Right hindlimb (tissue), 1 donor: ENCODE measurements at regions not wholly inside any gene's neighbourhood (a gene's known extent, or its start where the extent isn't known, plus 50 kb on each side); places are given as distances from the start of the nearest gene placed in this dataset.
"Not testable (repeated sequence)": the region's sequence is repeated elsewhere in the genome, so short reads cannot be mapped to it uniquely, and the experiment has no call there.

Source experiments
- DNase-seq: peaks from one replicate; pipeline ENCODE4 v3.0.0-alpha.2; 2018

DNA sequence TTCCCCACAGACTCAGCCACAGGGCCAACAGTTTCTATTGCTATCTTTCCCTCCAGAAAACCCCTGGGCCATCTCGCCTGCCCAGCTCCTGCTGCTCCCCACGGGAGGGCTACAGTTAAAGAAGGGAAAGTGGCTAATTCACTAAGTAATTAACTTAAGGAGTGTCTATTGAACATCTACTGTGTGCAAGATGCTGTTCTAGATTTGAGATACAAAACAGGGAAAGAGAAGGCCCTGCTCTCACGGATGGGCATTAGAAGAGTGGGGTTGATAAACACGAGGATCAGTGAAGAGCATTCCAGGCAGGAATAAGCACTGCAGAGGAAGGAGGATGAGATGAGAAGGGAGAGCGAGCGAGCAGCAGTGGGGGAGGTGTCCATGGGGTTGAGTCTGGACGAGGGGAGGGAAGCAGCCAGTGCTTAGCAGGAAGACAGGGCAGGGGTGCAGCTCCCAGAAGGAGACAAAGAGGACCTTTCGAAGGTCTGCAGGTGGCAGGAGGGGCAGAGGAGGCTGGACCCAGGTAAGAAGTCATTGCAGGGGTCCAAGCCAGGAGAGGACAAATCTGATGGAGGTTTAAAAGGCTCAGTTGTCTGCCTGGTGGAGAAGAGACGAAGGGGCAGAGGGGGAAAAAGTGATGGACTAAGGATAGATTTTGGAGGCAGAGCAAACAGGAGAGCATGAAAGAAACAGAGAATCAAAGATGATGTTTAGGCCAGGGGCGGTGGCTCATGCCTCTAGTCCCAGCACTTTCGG, 64.7 kb downstream of the KLF15 start:
- no peak for DNase-seq

- DNase-seq: no peak
Measured at GRCh38 chr3:126291537-126291936, 65.7 kb downstream of the KLF15 start.

GRCh38 chr3:126291061-126291460, 66.1 kb downstream of the KLF15 start:
- DNase-seq: no peak

GRCh38 chr3:126290325-126290724, 66.9 kb downstream of the KLF15 start:
- no peak for DNase-seq

DNA sequence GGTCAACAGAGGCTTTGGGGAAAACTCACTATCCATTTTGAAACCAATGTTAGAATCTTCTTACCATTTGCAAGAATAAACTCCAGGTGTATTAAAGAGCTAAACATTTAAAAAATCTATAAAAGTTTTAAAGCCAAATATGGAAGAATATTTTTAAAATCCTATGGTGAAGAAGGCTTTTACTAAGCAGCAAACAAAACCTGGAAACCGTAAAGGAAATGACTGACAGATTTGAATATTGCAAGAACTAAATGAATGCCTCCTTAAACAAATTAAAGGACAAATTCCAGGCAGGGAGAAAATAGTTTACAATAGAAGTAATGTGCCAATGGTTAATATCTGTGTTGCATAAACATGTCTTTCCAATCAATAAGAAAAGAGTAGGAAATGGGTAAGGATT, 68.1 kb downstream of the KLF15 start:
- no peak for DNase-seq

- peak; percentile 35 for DNase-seq
Measured at GRCh38 chr3:126288314-126288713, 68.9 kb downstream of the KLF15 start.

DNA sequence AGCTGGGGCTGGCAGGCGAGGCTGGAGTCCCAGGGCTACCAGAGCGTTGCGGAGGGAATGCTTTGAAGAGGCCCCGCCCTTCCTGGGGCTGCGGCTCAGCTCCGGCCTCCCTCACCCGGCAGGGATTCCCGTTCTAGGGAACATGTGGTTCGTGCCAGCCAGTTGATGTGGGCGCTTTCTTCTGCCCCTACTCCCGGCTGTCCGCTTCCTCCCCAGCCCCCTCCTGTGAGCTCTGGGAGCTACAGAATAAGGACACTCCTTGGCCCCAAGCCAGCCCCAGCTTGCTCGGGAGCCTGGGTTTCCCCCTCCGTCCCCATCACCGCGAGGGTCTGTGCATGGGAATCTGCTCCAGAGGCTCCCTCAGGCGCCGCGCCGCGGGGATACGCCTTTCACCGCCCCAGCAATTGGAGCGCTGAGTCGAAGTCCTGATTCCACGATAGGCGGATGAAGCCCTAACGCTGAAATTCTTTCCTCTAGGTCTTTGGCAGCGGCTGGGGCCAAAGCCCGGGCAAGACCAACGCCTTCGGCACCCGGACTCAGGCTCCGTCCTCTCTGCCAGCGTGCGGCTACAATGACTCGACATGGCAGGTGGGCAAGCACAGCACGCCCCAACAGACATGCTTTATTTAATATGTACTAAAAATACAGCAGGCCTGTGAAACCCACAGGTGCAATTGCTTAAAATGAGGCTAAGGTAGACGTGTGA, 69.5 kb downstream of the KLF15 start:
- DNase-seq: peak; percentile 72

- no peak for DNase-seq
Measured at GRCh38 chr3:126287171-126287535, 70.1 kb downstream of the KLF15 start.

GRCh38 chr3:126285369-126285768, 71.8 kb downstream of the KLF15 start:
- no peak for DNase-seq

- DNase-seq: no peak
Measured at GRCh38 chr3:126284258-126284904, 72.8 kb downstream of the KLF15 start.

DNA sequence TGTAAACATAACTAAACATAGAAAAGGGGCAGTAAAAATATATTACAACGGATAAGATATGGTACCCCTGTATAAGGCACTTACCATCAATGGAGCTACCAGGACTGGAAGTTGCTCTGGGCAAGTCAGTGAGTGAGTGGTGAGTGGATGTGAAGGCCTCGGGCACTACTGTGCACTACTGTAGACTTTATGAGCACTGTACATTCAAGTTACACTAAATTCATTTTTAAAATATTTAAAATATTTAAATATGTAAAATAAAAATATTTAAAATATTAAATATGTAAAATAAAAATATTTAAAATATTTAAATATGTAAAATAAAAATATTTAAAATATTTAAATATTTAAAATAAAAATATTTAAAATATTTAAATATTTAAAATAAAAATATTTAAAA, 73.6 kb downstream of the KLF15 start:
- not testable (repeated sequence) for DNase-seq

- DNase-seq: no peak
Measured at GRCh38 chr3:126279853-126280252, 77.4 kb downstream of the KLF15 start.

DNA sequence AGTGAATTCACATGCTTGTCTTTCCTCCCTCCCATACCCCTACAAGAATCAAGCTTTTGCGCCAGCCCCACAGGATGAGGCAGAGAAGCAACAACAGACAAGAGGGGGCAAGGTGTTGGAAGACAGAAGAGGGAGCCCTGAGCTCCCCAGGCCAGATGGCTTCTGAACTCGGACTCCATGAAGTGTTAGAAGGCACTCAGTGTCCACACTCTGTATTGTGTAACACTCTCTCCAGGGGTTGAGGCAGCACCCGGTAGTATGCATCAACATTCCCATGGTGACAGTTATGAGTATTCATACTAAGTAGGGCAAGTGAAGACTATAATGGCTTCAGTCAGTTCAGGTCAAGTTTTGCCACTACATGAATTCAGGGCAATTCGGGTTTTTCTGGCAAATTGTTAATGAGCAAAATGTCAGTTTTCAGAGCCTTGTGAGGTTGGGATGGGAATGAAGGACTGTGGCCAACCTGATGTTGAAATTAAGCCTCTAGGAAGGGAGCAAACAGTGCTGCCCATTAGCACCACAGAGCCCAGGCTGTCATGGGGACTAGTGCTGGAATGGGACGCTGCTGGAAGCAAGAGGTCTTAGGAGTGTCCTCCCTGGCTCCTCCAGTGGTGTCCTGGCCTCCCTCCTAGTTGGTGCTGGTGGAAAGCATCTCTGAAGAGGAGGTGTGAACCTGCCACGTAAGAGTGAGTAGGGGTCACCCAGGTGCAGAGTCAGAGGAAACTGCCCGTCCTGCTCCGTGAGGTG, 79.4 kb downstream of the KLF15 start:
- DNase-seq: peak; percentile 4

GRCh38 chr3:126275620-126275904, 81.6 kb downstream of the KLF15 start:
- DNase-seq: no peak

GRCh38 chr3:126274735-126275619, 82.2 kb downstream of the KLF15 start:
- peak; percentile 8 for DNase-seq

DNA sequence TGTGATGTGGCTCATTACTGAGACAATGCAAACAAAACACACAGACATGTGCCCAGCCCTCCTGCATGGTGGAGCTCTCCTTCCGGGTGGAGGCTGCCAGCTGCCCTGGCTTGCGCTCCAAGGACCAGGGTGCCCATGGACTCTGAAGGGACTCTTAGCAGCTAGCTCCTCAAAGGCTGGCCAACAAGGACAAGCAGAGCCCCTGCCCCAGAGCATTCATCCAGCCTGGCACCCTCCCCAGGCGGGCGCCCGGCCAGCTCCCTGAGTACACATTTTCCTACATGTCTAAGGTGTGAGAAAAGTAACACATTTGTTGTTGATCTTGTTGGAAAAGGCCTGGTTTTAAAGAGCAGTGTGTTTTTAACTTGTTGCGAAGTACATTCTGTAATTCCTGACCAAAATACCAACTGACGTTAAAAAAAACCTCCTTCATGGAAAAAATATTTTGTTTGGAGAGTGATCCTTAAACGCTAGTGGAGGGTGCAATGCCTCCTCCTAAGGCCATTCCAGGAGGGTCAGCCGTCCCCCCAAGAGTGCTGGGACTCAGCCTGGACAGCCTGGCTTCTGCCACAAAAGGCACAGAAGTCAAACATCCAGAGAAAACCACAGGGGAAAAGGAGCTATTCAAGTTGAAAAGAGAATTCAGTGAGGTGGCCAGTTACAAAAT, 86.9 kb downstream of the KLF15 start:
- DNase-seq: peak; percentile 71

- no peak for DNase-seq
Measured at GRCh38 chr3:126269354-126269753, 87.9 kb downstream of the KLF15 start.

GRCh38 chr3:126268866-126269265, 88.3 kb downstream of the KLF15 start:
- DNase-seq: no peak

DNA sequence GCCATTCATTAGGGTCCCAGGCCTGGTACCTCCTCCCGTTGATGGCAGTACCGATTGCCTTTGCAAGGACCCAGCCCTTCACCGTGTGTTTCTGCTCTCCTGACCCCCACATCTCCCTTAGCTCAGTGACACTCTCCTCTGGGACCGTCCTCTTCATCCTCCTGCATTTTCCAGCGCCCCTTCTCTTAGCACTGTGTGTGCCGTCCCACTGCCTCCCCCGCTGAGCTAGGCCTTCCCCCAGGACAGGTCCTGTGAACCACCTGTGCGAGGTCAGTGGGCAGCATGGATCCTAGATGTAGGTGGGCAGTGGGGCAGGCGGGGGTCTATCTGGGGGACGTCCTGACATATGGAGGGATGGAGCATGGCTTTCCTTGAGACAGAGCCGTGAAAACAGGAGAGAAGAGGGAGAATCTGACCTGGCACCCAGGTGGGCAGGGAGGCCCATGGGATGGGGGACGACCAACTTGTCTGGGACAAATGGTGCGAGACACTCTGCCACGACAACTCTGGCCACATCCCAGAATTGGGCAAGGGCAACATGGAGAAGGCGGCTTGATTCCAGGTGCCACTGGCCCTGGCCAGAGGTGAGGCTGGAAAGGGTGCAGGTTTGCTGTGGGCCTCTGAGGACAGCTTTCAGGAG, 87.7 kb upstream of the ALDH1L1 start:
- DNase-seq: no peak

GRCh38 chr3:126267169-126267975, 87.0 kb upstream of the ALDH1L1 start:
- DNase-seq: peak; percentile 81

GRCh38 chr3:126266850-126267168, 86.4 kb upstream of the ALDH1L1 start:
- DNase-seq: no peak
